ENCODE measurements at regions not wholly inside any gene's neighbourhood (a gene's known extent, or its start where the extent isn't known, plus 50 kb on each side); places are given as distances from the start of the nearest gene placed in this dataset.

GRCh38 chr12:107917912-107918800, 143.7 kb downstream of the ASCL4 start:
- DNase-seq: no peak
- CTCF ChIA-PET: interaction anchor here (0.6 to 1.4 kb wide), 9 partner anchors 9 to 594 kb away, joined by 3 to 6 read pairs (median 3); no protein-coding TSS in a partner anchor
- Mint-ChIP-seq H3K27ac (no peak overlapping the region), H3K36me3 (ENCODE audit: low read depth) (no peaks in the 10 kb centered on the region), H3K9me3 (no peaks in the 10 kb centered on the region), H3K4me1 (ENCODE audit: low read depth) (no peaks in the 10 kb centered on the region), H3K27me3 (peaks cover 33% of the 10 kb centered on the region), H3K4me3 (no peak overlapping the region)
- TF ChIP-seq CTCF (IDR thresholded peaks at IDR 0.05): peak; percentile 45
- POLR2A ChIA-PET: no interaction called here
- ATAC-seq: no peak
- intact Hi-C loops (cut with micrococcal nuclease): no loop called here

GRCh38 chr12:107921062-107921461, 146.6 kb downstream of the ASCL4 start:
- intact Hi-C loops (cut with micrococcal nuclease): no loop called here
- Mint-ChIP-seq H3K27ac (no peak overlapping the region), H3K4me3 (no peak overlapping the region), H3K27me3 (peaks cover 27% of the 10 kb centered on the region), H3K4me1 (ENCODE audit: low read depth) (no peaks in the 10 kb centered on the region), H3K36me3 (ENCODE audit: low read depth) (no peaks in the 10 kb centered on the region), H3K9me3 (no peaks in the 10 kb centered on the region)
- ATAC-seq: no peak
- CTCF ChIA-PET: no interaction called here
- POLR2A ChIA-PET: no interaction called here
- DNase-seq: no peak
- no peak for TF ChIP-seq CTCF (IDR thresholded peaks at IDR 0.05)

GRCh38 chr12:107925125-107925524, 150.6 kb downstream of the ASCL4 start:
- no peak for TF ChIP-seq CTCF (IDR thresholded peaks at IDR 0.05)
- ChIA-PET POLR2A (no interaction called here), CTCF (no interaction called here)
- Mint-ChIP-seq H3K27ac (no peak overlapping the region), H3K27me3 (peaks cover 25% of the 10 kb centered on the region), H3K9me3 (no peaks in the 10 kb centered on the region), H3K4me1 (ENCODE audit: low read depth) (no peaks in the 10 kb centered on the region), H3K4me3 (no peak overlapping the region), H3K36me3 (ENCODE audit: low read depth) (no peaks in the 10 kb centered on the region)
- ATAC-seq (no peak), DNase-seq (no peak)
- intact Hi-C loops (cut with micrococcal nuclease): no loop called here

GRCh38 chr12:107929436-107929835, 154.9 kb downstream of the ASCL4 start:
- ChIA-PET CTCF (interaction anchor here (0.9 to 2.1 kb wide), 3 partner anchors 11 to 253 kb away, joined by 3 to 10 read pairs (median 6); no protein-coding TSS in a partner anchor), POLR2A (no interaction called here)
- Mint-ChIP-seq H3K36me3 (ENCODE audit: low read depth) (no peaks in the 10 kb centered on the region), H3K4me1 (ENCODE audit: low read depth) (no peaks in the 10 kb centered on the region), H3K4me3 (no peak overlapping the region), H3K9me3 (no peaks in the 10 kb centered on the region), H3K27me3 (peaks cover 17% of the 10 kb centered on the region), H3K27ac (no peak overlapping the region)
- TF ChIP-seq CTCF (IDR thresholded peaks at IDR 0.05): no peak
- intact Hi-C loops (cut with micrococcal nuclease): no loop called here
- peak; percentile 45 for ATAC-seq
- DNase-seq: no peak

GRCh38 chr12:107931761-107932160, 157.3 kb downstream of the ASCL4 start:
- ATAC-seq (no peak), DNase-seq (no peak)
- TF ChIP-seq CTCF (IDR thresholded peaks at IDR 0.05): no peak
- H3K36me3 Mint-ChIP-seq (ENCODE audit: low read depth): no peaks in the 10 kb centered on the region
- H3K4me1 Mint-ChIP-seq (ENCODE audit: low read depth): no peaks in the 10 kb centered on the region
- H3K9me3 Mint-ChIP-seq: no peaks in the 10 kb centered on the region
- CTCF ChIA-PET: interaction anchor here (0.9 to 1.8 kb wide), 2 partner anchors 19 to 563 kb away, joined by 3 to 10 read pairs; no protein-coding TSS in a partner anchor
- H3K4me3 Mint-ChIP-seq: no peak overlapping the region
- H3K27me3 Mint-ChIP-seq: peaks cover 25% of the 10 kb centered on the region
- intact Hi-C loops (cut with micrococcal nuclease): no loop called here
- POLR2A ChIA-PET: interaction anchor here (0.6 kb wide), 1 partner anchor 423 kb away, joined by 3 read pairs; no protein-coding TSS in a partner anchor
- H3K27ac Mint-ChIP-seq: no peak overlapping the region
